ENCODE measurements at regions not wholly inside any gene's neighbourhood (a gene's known extent, or its start where the extent isn't known, plus 50 kb on each side); places are given as distances from the start of the nearest gene placed in this dataset.

DNA sequence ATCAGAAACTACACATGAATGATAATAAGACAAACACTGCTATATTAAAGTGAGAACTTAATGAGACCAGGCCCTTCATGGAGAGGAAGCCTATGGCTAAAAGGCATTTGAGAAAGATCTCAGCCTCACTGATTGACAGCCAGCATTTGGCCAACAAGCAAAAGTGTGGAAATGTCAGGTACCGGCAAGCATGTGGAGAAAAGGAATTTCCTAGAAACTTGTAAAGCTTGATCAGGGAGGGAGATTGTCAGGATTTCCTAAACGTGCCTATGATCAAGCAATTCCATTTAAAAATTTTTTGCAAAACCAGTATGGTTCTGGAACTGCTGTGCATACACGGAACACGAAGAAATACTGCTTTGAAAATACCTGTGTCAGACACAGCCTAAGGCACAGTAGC is 220.3 kb upstream of the ATP10A start:
- Histone ChIP-seq H3K27me3 (ENCODE audit: insufficient read depth, low read depth, low read length) (no peaks in the 10 kb centered on the region), H2AFZ (ENCODE audit: low read depth, low read length) (no peak overlapping the region), H3K4me2 (ENCODE audit: low read length) (no peak overlapping the region), H3K4me3 (ENCODE audit: low read length) (no peak overlapping the region), H3K9ac (ENCODE audit: low read length) (peak overlapping the region; percentile 80), H3K27ac (ENCODE audit: low read length) (peak overlapping the region; percentile 93), H3F3A (ENCODE audit: insufficient read depth, low read length, poor library complexity, severe bottlenecking) (no peaks in the 10 kb centered on the region), H3K79me2 (replicated peaks; ENCODE audit: insufficient read depth, low read length) (no peaks in the 10 kb centered on the region), H4K20me1 (ENCODE audit: insufficient read depth) (no peaks in the 10 kb centered on the region), H3K36me3 (ENCODE audit: insufficient read depth, low read length) (no peaks in the 10 kb centered on the region), H3K9me3 (ENCODE audit: low read length) (no peaks in the 10 kb centered on the region), H3K9me2 (ENCODE audit: insufficient read depth, low read length) (no peaks in the 10 kb centered on the region)
- TF ChIP-seq EP300 (conservative IDR thresholded peaks at IDR 0.05; ENCODE audit: poor library complexity, severe bottlenecking) = no peak
- TF ChIP-seq MXI1 (conservative IDR thresholded peaks at IDR 0.05; ENCODE audit: poor library complexity, severe bottlenecking) = no peak
- no peak for TF ChIP-seq RAD21 (conservative IDR thresholded peaks at IDR 0.05)
- no peak for TF ChIP-seq SMC3 (conservative IDR thresholded peaks at IDR 0.05; ENCODE audit: poor library complexity)
- no peak for TF ChIP-seq POLR2AphosphoS5 (IDR thresholded peaks at IDR 0.05)
- no peak for TF ChIP-seq EZH2 (IDR thresholded peaks at IDR 0.05; ENCODE audit: borderline replicate concordance, insufficient read depth, low read length, poor library complexity, severe bottlenecking)
- TF ChIP-seq TAF1 (IDR thresholded peaks at IDR 0.05; ENCODE audit: low read depth) = no peak
- TF ChIP-seq, protein P1, sequence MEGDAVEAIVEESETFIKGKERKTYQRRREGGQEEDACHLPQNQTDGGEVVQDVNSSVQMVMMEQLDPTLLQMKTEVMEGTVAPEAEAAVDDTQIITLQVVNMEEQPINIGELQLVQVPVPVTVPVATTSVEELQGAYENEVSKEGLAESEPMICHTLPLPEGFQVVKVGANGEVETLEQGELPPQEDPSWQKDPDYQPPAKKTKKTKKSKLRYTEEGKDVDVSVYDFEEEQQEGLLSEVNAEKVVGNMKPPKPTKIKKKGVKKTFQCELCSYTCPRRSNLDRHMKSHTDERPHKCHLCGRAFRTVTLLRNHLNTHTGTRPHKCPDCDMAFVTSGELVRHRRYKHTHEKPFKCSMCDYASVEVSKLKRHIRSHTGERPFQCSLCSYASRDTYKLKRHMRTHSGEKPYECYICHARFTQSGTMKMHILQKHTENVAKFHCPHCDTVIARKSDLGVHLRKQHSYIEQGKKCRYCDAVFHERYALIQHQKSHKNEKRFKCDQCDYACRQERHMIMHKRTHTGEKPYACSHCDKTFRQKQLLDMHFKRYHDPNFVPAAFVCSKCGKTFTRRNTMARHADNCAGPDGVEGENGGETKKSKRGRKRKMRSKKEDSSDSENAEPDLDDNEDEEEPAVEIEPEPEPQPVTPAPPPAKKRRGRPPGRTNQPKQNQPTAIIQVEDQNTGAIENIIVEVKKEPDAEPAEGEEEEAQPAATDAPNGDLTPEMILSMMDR (IDR thresholded peaks at IDR 0.05; ENCODE audit: poor library complexity, severe bottlenecking) = no peak
- TF ChIP-seq, protein P2, sequence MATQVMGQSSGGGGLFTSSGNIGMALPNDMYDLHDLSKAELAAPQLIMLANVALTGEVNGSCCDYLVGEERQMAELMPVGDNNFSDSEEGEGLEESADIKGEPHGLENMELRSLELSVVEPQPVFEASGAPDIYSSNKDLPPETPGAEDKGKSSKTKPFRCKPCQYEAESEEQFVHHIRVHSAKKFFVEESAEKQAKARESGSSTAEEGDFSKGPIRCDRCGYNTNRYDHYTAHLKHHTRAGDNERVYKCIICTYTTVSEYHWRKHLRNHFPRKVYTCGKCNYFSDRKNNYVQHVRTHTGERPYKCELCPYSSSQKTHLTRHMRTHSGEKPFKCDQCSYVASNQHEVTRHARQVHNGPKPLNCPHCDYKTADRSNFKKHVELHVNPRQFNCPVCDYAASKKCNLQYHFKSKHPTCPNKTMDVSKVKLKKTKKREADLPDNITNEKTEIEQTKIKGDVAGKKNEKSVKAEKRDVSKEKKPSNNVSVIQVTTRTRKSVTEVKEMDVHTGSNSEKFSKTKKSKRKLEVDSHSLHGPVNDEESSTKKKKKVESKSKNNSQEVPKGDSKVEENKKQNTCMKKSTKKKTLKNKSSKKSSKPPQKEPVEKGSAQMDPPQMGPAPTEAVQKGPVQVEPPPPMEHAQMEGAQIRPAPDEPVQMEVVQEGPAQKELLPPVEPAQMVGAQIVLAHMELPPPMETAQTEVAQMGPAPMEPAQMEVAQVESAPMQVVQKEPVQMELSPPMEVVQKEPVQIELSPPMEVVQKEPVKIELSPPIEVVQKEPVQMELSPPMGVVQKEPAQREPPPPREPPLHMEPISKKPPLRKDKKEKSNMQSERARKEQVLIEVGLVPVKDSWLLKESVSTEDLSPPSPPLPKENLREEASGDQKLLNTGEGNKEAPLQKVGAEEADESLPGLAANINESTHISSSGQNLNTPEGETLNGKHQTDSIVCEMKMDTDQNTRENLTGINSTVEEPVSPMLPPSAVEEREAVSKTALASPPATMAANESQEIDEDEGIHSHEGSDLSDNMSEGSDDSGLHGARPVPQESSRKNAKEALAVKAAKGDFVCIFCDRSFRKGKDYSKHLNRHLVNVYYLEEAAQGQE (IDR thresholded peaks at IDR 0.05; ENCODE audit: borderline replicate concordance) = no peak

GRCh38 chr15:26082221-26083109 is 219.3 kb upstream of the ATP10A start:
- Histone ChIP-seq H3K9me2 (ENCODE audit: insufficient read depth, low read length) (no peaks in the 10 kb centered on the region), H3K4me3 (ENCODE audit: low read length) (peak overlapping the region; percentile 77), H3F3A (ENCODE audit: insufficient read depth, low read length, poor library complexity, severe bottlenecking) (no peaks in the 10 kb centered on the region), H3K27me3 (ENCODE audit: insufficient read depth, low read depth, low read length) (no peaks in the 10 kb centered on the region), H3K9ac (ENCODE audit: low read length) (peak overlapping the region; percentile 80), H2AFZ (ENCODE audit: low read depth, low read length) (peak overlapping the region; percentile 80), H3K79me2 (replicated peaks; ENCODE audit: insufficient read depth, low read length) (no peaks in the 10 kb centered on the region), H4K20me1 (ENCODE audit: insufficient read depth) (no peaks in the 10 kb centered on the region), H3K4me2 (ENCODE audit: low read length) (peak overlapping the region; percentile 82), H3K9me3 (ENCODE audit: low read length) (no peaks in the 10 kb centered on the region), H3K27ac (ENCODE audit: low read length) (peak overlapping the region; percentile 93), H3K36me3 (ENCODE audit: insufficient read depth, low read length) (no peaks in the 10 kb centered on the region)
- TF ChIP-seq RAD21 (conservative IDR thresholded peaks at IDR 0.05) (peak; percentile 64), TAF1 (IDR thresholded peaks at IDR 0.05; ENCODE audit: low read depth) (peak; percentile 59), SMC3 (conservative IDR thresholded peaks at IDR 0.05; ENCODE audit: poor library complexity) (peak; percentile 66), EP300 (conservative IDR thresholded peaks at IDR 0.05; ENCODE audit: poor library complexity, severe bottlenecking) (peak; percentile 59), EZH2 (IDR thresholded peaks at IDR 0.05; ENCODE audit: borderline replicate concordance, insufficient read depth, low read length, poor library complexity, severe bottlenecking) (no peak), MXI1 (conservative IDR thresholded peaks at IDR 0.05; ENCODE audit: poor library complexity, severe bottlenecking) (peak; percentile 22), POLR2AphosphoS5 (IDR thresholded peaks at IDR 0.05) (peak; percentile 94)
- TF ChIP-seq, protein P1 (IDR thresholded peaks at IDR 0.05; ENCODE audit: poor library complexity, severe bottlenecking) = no peak
- TF ChIP-seq, protein P2 (IDR thresholded peaks at IDR 0.05; ENCODE audit: borderline replicate concordance) = peak; percentile 83

Data from neural cell (in vitro differentiated cells).